Gastrocnemius medialis (tissue), 4 donors: ENCODE measurements at regions not wholly inside any gene's neighbourhood (a gene's known extent, or its start where the extent isn't known, plus 50 kb on each side); places are given as distances from the start of the nearest gene placed in this dataset.

Source experiments
- CTCF ChIP-seq, 5 experiments: fragments of 450-650 bp in 3 of 5; fragments of 200-600 bp in 2 of 5; sonication (generic) in 2 of 5; IDR thresholded peaks in 4 of 5; conservative IDR thresholded peaks in 1 of 5; 1 replicate in 4 of 5; 2 replicates in 1 of 5; pipeline ENCODE4 v1.5.1; 2016 to 2019; ENCODE audit warnings: antibody characterized with exemption in 5 of 5, mild to moderate bottlenecking in 3 of 5, moderate library complexity in 3 of 5
- POLR2A ChIP-seq, 2 donors: fragments of 450-650 bp; IDR thresholded peaks; one replicate each; pipeline ENCODE4 v1.6.1; 2017; ENCODE audit warnings: antibody characterized with exemption in 2 of 2, mild to moderate bottlenecking in 2 of 2, moderate library complexity in 2 of 2

GRCh38 chr13:88628882-88629281 is 957.7 kb downstream of the SLITRK5 start:
- TF ChIP-seq CTCF (IDR thresholded peaks at IDR 0.05 in 4 of 5, conservative IDR thresholded peaks at IDR 0.05 in 1 of 5) (no peak), POLR2A (IDR thresholded peaks at IDR 0.05) (no peak)
